GM12891 (cell line): ENCODE measurements at regions not wholly inside any gene's neighbourhood (a gene's known extent, or its start where the extent isn't known, plus 50 kb on each side); places are given as distances from the start of the nearest gene placed in this dataset.

Source experiments
- POLR2A ChIP-seq: IDR thresholded peaks from 2 replicates; pipeline ENCODE4 v1.6.1; 2011; ENCODE audit warnings: low read depth, low read length, control low read depth
- POLR2AphosphoS5 ChIP-seq: IDR thresholded peaks from 2 replicates; pipeline ENCODE4 v1.6.1; 2011; ENCODE audit warnings: low read depth, low read length, control low read depth
- SPI1 ChIP-seq: IDR thresholded peaks from 2 replicates; pipeline ENCODE4 v1.6.1; 2011; ENCODE audit warnings: low read depth, low read length, control low read depth
- TAF1 ChIP-seq: IDR thresholded peaks from 2 replicates; pipeline ENCODE4 v1.6.1; 2011; ENCODE audit warnings: low read depth, low read length, control low read depth

- TF ChIP-seq POLR2AphosphoS5 (no peak), POLR2A (no peak), TAF1 (no peak), SPI1 (no peak)
Measured at GRCh38 chr2:6578416-6578815, 287.3 kb downstream of the CMPK2 start.
